DMS79 treated with DMSO at 0.1 percent for 48 hours (cell line): ENCODE measurements at regions not wholly inside any gene's neighbourhood (a gene's known extent, or its start where the extent isn't known, plus 50 kb on each side); places are given as distances from the start of the nearest gene placed in this dataset.

ENCODE experiments used
- DNase-seq: peaks from one replicate; lab custom pipeline; 2025; lab: John Stamatoyannopoulos, UW

DNA sequence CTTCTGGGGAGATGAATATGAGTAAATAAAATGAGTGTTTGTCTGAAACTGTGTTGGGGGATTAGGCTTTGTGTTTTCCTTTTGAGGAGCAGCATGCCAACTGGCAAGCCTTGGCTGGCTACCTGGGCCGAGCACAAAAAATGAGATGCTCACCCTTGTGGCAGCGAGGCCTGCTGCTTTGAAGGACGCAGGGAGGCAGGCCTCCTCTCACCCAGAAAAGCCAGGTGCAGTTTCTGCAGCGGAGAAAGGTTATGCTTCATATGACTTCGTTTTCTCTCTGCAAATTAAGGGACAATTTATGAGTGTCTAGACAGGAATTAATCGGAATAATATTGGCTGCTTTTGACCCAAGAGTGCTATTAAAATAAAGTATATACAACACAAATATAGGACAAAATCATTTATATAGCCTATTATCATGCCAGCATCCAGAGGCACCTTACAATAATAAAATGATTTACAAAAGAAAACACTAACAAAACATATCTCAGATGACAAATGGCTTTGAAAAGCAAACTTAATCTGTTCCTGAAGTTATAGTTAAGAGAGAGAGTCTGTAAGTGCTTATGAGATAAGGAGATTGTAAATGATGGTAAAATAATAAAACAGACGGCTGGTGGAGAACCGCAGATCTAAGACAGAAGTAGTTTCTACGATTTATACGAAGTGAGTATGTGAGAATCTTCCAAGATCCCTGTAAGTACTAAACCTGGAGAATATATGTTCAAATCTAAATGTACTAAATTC, 682.8 kb upstream of the NR2F2 start:
- DNase-seq = no peak

DNA sequence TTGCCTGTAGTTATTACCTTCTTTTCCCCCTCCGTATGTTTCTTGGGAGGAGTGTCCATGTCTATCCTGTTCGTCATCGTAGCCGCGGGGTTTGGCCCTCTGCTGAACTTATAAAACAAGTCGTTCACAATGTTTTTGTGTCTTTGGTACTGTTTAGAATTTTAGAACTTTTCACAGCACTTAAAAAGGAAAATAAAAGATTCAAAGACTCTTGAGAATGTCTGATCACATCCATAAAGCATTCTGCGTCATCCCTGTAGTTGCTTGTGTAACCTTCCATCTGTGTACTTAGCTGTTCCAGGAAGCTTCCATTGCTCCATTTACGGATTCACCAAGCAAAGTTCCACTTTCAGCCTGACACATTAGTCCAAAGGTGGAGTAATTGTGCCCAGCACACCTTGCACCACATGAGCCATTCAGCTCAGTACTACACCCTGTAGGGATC, 677.1 kb upstream of the NR2F2 start:
- no peak for DNase-seq

DNA sequence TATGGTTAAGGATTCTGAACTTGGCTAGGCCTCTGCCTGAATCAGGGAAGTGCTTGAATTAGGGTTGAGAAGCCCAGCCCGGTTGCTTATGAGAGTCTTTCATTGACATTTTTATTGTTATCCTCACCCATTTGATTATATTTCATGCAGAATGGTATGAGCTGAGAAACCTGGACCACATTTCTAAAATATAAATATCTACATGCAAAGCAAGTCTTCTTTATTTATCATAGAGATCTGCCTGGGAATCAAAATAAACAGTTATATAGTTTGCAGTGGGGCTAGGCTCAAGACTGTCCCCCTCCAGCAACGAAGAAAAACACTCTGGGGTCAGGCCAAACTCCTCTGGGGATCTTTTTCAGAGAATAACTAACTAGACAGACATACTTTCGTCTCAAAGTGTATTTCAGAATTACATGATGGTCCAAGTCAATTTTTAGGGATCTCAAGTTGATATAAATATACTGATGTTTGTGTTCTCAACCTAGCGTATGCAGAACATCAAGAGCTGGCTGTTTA, 675.4 kb upstream of the NR2F2 start:
- no peak for DNase-seq

DNA sequence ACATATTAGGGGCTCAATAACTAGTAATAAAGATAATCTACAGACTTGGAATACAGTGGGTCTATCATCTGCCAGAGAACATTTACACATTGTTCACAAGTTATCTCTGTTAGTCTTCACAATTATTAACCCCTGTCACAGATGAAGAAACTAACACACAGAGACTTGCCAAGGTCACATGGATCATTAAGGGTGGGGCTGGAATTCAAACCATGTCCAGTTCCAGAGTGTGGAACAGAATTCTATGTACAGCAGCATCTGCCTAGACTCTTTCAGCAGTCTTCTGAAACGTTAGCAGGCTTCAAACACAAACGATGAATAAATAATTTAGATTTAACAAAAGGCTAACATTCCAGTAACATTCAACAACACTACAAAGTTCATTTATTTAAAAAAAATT, 673.9 kb upstream of the NR2F2 start:
- DNase-seq = no peak

DNA sequence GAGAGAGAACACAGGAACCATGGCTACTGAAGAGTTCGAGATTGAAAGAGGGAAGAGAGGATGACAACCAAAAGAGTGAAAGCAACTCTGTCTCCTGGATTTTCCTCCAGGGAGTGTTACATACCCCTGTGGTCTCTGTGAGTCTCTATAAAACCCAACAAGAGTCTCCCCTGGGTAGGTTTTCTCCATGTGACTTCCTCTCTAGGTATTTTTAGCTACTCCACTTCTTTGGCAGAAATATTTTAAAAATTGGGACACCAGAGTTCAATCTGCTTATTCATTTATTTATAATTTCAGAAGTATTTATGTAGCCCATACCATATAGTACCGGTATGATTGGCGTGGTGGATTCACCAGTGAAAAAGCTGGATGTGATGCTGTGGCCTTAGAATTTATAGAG, 671.7 kb upstream of the NR2F2 start:
- no peak for DNase-seq

DNA sequence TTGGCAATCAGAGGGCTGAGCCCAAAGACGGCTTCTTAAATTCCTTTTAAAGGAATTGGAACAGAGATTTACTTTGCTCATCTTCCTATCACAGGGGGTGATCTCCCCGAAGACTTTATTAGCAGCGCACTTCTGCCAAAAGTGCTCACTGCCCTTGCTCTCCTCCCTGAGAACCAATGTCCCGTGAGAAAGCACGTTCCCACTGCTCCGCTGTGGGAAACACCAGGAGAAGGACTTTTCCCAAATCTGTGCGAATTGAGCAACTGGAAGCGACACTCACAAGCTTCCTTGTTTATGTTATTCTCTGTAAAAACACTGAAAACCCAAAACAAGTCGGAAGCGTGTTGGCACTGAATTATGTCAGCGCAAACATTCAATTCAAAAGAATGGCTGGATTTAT, 670.8 kb upstream of the NR2F2 start:
- no peak for DNase-seq

DNA sequence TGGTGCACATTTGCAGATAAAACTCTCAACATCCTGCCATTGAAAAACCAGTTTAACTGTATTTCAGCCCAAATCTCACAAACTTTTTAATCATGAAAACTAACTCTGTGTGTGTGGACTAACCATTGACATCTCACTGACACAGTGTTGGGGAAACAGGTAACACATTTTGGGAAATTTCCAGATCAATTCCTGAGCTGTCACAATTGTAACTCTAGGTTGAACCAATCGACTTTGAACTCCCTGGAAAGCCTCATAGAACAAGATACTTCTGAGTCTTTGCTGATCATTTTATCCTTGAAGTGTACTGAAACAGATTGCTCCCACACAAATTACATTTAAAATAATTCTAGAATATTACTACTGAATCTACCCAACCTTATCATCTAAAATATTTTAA, 667.9 kb upstream of the NR2F2 start:
- no peak for DNase-seq

DNA sequence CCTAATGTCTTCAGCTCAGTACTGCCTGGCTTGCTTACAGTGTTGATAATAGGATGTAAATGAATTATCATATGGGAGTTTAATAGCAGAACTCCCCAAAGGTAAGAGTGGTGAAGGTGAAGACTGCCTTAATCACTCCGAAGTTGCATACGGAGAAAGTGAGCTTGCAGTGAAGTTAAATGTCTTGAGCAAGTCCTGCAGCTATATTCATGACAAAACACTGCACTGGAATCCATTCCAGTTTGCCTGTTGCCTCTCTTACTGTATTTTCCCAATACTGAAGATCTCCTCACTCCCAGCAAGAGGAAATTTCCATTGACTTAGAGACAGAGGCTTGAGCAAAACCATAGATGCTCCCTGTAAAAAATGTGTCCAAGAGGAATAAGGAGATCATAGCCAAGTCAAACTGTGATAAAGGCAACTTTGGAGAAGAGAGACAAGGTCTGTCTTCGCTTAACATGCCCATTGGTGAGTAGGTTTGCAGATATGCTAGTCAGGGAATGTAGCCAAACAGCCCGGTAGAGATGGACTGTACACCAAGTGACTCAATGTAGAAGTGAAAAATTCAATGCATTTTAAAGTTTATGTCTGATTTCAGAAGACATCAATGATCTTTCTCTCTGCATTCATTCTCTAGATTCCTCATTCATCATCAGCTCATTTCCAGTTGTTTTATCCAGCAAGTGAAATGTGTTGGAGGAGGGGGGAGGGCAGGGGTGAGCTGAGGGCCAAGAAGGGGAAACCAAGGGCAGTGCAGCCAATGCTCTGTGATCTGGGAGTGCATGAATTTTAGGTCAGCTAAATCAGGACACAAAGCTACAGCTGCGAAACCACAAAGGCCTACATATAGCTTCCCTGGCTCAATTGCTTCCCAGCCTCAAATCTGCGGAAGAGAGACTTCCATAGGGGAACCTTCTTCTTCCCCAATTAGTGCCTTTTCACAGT, 667.1 kb upstream of the NR2F2 start:
- DNase-seq = no peak

DNA sequence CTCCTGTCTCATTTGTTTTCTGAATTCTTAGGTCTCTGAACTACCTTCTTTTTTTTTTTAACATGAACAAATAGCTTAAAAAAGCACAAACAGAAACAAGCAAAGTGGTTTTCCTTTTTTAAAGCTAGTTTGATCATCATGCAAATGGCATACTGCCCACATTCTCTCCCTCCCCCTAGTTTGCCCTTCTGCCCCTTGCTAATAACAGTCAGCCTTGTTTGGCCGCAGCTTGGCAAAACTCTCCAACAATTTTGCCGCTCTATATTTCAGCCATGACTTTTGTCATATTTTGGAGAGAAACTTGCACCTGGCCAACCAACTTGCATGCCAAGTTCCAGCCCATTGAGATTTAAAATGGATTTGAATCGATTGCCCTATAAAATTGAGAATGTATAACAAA, 666.0 kb upstream of the NR2F2 start:
- DNase-seq = no peak

DNA sequence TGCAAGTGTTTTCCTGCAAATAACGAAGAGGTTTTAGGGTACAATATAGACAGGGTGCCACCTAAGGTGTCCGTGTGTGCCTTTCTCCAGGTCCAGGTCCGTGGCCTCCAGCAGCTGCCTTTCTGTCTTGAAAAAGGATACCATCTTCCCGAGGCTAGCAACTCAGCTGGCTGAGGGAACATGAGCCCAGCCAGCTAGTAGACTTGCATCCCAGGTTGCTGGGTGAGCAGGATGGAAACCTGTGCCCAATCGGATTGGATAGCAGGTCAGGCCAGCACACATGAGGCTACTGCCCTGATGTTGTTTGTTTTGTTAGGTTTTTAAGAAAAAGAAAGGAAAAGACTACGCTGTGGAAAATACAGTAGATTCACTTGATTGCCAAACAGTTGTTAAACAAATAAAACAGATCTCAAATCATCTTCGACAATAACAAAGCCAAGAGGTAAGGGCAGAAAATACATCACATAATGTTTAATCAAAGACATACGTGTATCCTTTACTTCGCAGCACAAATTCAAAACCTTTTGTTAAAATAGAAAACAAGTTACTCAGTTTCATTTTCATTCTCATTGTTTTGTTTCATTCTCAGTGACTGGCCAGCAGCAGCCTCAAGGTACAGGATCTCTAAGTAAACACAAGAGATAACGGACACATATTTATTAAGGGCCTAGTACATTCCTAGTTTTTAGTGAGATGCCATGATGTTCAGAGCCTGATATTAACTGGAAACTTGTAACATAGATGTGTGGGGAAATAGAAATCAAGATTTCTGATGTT, 661.2 kb upstream of the NR2F2 start:
- DNase-seq = no peak

DNA sequence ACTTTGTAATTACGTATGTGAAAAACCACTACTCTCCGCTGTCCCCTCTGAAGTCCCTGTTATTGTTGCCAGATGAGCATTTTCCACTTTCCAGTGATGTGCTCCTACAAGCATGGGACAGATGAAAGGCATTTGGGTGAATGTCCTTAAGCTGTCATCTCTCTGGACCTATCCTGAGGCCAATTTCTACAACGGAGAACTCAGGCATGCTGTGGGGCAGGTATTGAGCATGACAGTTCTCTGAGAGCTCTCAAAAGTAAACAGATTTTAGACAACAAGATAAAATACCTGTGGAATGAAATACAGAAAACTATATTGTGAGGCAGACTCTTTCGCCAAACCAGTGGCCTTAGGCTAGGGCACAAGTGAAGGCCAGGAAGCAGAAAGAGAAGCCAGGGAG, 656.5 kb upstream of the NR2F2 start:
- no peak for DNase-seq

DNA sequence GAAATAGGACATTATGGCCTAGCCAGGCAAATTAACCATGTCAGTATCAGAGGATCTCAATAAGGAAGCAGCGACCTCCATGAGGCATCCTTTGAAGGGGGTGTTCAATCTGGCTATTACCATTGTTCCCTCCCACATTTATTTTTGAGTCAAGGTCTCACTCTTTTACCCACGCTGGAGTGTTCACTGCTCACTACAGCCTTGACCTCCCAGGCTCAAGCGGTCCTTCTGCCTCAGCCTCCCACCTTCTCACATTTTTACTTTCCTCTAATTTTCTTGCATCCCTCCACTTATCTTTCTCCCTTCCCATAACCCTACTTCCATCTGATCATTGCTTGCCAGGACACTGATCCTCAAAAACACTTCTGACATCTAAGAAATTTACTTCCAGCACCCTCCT, 654.0 kb upstream of the NR2F2 start:
- DNase-seq = no peak

DNA sequence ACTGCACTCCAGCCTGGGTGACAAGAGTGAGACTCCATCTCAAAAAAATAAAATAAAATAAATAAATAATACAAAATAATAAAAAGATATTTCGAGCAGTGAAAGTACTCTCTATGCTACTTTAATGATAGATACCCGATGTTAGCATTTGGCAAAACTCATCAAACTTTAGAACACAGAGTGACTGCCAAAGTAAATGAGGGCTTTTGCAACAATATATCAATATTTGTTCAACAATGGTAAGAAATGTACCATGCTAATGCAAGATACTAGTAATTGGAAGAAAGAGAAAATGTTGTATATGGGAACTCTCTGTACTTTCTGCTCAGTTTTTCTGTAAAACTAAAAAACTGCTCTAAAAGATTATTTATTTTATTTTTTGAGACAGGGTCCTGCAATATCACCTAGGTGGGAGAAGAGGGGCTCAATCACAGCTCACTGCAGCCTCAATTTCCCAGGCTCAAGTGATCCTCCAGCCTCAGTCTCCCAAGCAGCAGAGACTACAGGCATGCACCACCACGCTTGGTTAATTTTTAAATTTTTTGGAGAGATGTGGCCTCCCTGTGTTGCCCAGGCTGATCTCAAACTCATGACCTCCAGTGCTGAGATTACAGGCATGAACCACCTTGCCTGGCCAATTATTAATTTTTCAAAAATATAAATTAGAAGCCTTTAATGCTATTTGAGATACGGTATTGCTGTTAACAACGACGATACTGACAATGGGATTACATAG, 650.5 kb upstream of the NR2F2 start:
- no peak for DNase-seq

DNA sequence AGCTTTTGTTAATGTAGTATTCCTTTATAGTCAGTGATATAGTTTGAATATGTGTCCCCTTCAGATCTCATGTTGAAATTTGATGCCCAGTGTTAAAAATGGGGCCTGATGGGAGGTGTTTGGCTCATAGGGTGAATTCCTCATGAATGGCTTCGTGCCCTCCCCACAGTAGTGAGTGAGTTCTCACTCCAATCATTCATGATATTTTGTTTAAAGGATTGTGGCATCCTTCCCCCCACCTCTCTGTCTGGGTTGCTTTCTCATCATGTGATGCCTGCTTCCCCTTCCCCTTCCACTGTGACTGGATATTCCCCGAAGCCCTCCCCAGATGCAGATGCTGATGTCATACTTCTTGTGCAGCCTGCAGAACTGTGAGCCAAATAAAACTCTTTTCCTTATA, 649.8 kb upstream of the NR2F2 start:
- no peak for DNase-seq

DNA sequence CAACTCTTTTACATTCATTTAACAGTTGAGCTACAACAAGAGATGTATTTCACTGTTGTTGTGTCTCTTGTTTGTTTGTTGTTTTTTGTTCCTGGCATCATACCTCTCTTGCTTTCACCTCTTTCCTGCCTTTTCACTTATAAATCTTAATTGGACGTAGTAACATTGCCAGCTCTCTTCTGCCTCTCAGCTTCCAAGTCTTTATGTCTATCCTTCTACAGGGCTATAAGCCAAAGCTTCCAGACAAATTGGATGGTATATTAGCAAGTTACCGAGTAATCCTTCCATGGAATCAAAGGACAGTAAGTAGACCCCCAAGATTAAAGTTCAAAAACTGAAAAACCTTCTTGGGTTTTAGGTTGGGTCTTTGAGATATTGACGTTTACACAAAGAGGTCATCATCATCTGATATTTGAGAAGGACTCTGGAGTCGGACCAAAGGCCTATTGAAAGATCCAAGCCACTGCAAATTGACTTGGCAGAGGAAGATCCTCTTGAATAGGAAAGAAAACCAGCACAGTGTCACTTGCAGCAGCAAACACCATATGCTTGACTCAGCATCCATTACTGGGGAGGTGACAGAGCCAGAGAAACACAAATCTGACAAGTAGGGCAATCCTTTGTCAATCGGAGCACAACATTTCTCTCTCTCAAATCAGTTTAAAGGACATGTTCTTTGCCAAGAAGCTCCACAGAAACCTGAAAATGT, 648.5 kb upstream of the NR2F2 start:
- DNase-seq = no peak

DNA sequence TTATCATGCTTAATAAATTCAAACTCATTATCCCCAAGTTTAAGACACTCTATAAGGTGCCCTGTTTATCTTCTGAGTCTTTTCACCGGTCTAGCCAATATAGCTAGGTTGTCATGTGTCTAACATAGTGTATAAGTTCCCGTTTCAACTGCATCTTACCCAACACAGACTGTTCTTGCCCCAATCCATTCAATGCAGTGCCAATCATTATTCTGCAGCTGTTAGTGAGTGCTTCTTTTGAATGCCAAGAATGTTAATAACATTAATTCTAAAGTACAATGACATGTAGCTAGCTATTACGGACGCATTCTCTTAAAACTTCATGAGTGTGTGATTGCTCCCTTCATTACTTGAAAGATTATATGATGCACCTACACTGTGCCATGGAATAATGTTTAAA, 646.4 kb upstream of the NR2F2 start:
- DNase-seq = no peak

DNA sequence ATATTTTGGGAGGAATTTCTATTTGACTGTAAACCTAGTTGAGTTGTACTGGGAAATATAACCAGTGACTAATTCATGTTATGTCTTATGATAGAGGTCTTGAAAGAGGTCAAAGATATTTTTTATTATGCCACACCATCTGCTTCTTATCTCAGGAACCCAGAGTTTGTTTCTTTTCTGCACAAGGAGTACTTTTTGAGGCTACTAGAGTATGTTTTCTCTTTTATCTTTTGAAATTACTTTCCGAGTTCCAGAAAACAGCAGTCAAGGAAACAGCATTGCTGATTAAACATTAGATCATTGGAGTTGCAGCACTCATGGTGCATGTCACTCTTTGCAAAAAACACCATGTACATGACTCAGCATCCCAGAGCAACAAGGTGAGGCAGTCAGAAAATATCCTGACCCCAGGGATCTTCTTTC, 645.8 kb upstream of the NR2F2 start:
- no peak for DNase-seq

DNA sequence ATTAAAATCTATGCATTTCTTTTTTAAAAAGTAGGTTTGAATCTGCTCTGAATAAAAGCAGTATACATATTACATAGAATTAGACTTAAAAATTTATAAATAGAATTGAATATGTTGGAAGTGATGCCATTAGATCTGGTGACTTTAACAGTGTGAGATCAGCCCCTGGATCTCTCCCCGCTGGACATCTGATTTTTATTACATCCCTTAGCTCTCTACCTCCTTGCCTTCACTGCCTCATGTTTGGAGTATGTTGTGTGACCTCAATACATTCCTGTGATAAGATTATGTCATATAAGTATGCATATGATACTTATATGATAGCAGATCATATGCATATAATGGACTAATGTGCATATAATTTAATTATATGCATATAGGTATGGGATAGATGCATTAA, 643.4 kb upstream of the NR2F2 start:
- DNase-seq = no peak

DNA sequence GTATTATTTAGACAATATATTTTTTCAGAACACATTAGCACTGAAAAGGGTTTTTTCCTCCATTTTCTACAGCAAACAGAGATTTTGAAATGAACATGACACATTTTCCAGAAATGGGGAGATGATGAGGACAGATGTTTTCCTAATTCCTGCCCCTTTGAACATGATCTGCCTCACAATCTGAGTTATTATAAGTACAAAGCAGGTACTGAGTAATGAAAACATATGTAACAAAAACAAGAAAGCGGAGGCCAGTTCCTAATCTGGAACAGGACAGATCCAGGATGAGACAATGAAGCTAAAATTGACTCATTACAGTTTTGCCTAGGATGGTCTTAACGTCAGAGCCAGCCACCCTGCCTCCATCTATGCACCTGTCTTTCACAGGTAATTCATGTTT, 642.8 kb upstream of the NR2F2 start:
- DNase-seq = no peak

DNA sequence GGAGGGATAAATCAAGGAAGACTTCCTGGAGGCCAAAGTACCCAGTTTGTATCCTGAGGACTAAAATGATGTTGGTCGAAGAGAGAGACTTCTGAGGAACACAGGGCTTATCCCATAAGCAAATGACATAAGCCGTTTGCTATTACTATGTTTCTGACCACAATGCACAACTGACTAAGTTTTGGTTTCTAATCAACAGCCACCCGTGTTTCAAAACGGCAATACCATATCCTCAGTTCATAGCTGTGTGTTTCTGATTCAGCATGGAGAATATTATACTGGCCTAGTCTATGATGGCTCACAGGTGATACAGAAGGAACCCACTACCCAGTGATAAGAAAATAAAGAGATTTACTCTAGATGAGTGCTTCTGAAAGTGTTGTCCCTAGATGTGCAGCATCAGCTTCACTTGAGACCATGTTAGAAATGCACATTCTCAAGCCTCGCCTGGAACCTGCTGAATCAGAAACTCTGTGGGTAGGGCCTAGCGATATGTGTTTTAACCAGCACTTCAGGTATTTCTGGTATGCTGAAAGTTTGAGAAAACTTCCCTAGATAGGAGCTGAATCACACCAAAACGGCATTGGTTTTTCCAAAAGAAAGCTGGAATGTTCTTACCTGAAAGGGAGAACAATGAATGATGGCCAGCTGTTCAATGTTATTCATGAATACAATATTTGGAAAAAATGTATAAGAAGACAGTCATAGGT, 639.7 kb upstream of the NR2F2 start:
- DNase-seq = no peak
